GM19372 (cell line): ENCODE measurements at regions not wholly inside any gene's neighbourhood (a gene's known extent, or its start where the extent isn't known, plus 50 kb on each side); places are given as distances from the start of the nearest gene placed in this dataset.
"Not testable (repeated sequence)": the region's sequence is repeated elsewhere in the genome, so short reads cannot be mapped to it uniquely, and the experiment has no call there.

Source experiments
- ATAC-seq: cut with Tn5 transposase; IDR thresholded peaks from one replicate; pipeline ENCODE4 v1.9.1; 2021; ENCODE audit warnings: mild to moderate bottlenecking, low read depth, moderate library complexity; ENCODE audit not compliant: unreplicated experiment

- not testable (repeated sequence) for ATAC-seq
Measured at GRCh38 chr5:7263398-7264015, 132.4 kb upstream of the ADCY2 start.

- ATAC-seq: not testable (repeated sequence)
Measured at GRCh38 chr5:7265776-7266175, 130.2 kb upstream of the ADCY2 start.

DNA sequence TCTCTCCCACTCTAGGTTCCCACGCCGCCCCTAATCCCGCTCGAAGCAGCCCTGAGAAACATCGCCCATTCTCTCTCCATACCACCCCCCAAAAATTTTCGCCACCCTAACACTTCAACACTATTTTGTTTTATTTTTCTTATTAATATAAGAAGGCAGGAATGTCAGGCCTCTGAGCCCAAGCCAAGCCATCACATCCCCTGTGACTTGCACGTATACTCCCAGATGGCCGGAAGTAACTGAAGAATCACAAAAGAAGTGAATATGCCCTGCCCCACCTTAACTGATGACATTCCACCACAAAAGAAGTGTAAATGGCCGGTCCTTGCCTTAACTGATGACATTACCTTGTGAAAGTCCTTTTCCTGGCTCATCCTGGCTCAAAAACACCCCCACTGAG lies 127.2 kb upstream of the ADCY2 start:
- not testable (repeated sequence) for ATAC-seq

- ATAC-seq: no peak
Measured at GRCh38 chr5:7269591-7270274, 126.2 kb upstream of the ADCY2 start.

DNA sequence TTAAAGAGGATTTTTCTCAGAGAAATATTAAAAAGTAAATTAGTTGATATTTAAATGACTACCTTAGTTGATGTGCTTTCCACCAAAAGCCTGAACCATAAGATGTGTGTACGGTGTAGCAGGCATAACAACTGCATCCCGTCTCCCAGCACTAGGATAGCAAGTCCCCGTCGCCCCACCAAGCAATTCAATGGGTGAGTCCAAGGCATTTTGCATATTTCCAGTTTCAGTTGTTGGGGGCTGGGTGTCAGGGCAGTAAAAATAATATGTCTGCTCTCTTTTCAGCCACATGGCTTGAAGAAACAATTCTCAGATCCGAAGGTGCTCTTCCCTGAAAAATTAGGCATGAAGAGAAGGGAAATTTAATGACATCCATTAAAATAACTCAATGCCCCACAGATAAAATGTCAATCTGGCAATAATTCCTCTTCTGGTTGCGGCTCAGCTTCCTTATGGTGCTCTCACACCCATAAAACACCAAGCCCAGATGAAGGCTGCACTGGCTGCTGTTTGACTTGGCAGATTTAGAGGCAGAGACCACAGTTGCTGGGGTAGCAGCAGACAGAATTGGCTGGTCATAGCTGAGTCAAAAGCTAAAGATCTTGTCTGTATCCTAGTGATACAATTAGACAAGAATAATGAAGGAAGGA lies 124.4 kb upstream of the ADCY2 start:
- ATAC-seq: no peak

GRCh38 chr5:7272408-7272965 lies 123.5 kb upstream of the ADCY2 start:
- ATAC-seq: no peak

DNA sequence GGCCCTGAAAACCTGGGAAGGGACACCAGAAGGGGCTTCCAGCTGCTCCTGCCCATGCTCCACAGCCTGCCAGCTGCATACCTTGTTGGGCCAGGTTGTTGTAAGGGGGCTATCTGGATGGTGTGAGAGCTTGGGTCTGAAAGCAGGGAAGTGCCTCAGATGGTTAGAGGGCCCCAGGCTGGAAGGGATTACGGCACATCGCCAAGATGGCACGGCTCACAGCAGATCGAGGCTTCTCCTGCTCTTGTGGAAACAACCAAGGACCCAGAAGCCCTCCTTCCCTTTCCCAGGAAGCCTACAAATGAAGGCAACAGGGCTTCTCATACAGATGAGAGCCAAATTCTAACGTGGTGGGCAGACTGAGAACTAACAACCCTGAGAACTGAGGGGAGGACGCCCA lies 121.7 kb upstream of the ADCY2 start:
- no peak for ATAC-seq

DNA sequence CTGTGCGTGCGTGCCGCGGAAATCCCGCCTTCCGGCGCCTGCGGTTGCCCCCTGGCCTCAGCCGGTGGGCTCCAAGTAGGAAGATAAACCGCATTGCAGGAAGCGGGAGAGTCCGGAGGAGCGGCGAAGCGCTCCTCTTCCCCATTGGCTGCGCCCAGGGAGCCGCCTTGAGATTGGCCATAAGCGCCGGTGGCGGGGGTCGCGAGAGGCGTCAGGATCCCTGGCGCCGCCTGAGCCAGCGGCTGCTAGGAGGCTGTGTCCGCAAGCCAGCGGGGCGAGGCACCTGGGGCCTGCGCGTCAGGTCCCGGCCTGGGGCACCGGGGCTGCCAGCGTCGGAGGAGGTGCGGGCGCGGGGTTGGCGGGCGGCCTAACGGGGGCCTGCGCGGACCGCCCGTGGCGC lies 106.3 kb upstream of the ADCY2 start:
- ATAC-seq: not testable (repeated sequence)

GRCh38 chr5:7297821-7298220 lies 98.1 kb upstream of the ADCY2 start:
- ATAC-seq: not testable (repeated sequence)

DNA sequence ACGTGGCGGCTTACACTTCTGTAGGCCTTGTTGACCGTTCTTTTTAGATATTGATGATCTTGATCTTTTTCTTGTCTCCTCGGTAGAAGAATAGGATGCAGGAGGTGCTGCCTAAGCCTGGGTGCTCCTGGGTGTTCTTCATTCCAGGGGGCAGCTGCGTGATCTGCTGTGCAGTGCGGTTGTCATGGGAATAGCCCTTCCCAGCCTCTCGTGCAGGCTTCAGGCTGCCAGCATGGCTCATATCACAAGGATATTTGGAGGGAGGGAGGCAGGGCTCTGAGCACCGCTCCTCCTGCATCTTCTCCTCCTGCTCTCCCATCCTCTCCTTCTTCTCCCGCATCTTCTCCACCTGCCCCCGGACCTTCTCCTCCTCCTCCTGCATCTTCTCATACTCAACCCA lies 96.2 kb upstream of the ADCY2 start:
- not testable (repeated sequence) for ATAC-seq

DNA sequence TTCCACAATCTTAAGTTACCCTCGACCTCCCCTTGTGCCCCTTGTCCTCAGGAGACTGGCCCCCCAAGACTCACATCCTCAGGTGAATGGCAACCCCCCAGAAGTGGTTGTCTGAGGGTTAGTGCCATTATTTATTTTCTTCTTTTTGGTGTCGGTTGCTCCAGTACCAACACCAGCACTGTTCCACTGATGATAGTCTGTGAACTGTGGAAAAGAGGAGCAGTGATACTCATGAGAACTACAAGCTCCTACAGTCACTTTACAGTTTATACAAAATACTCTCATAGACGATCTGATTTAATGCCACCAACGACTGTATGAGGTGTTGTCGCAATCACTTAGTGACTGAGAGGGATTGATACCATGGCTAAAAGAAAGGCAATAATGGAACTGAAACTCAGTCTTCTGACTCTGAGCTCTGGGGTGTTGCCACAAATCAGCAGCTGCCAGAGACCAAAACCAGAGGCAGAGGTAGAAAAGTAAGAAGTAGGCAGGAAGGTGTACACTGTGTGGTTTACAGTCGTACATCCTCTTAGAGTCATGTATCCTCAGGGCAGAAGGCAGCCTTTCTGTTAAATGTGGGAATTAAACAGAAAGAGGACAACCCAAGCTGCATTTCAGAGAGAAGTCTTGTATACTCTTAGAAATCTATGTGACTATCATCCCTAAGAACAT lies 90.8 kb upstream of the ADCY2 start:
- not testable (repeated sequence) for ATAC-seq

GRCh38 chr5:7306556-7306955 lies 89.4 kb upstream of the ADCY2 start:
- not testable (repeated sequence) for ATAC-seq

DNA sequence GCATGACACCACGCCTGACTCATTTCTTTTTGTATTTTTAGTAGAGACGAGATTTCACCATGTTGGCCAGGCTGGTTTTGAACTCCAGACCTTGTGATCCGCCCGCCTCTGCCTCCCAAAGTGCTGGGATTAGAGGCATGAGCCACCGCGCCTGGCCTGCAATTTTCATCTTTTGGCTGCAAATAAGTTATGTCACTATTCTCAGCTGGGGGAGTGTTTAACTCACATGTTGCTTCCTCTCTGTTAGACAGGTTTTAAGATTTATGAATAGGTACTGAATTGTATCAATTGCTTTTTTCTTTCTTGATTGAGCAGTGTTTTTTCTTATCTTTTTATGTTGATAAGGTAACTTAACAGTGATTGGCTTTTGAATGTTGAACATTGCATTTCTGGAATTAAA lies 88.2 kb upstream of the ADCY2 start:
- not testable (repeated sequence) for ATAC-seq

DNA sequence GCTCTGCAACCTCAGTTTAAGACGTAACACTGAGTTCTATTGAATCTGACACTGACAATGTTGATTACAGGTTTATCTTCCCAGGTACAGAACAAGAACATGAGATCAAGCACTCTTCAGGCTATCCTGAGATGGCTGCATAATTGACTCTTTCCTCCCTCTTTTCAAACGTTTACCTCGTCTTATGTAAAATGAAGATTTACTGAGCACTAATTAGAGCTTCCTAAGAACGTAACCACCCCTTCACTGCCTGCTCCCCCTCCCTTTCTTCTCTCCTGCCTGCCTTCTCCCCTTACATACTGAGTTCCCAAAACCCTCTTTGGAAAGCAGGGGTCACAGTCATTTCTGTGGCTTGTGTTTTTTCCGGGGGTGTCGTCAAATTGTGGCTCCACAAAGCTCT lies 86.2 kb upstream of the ADCY2 start:
- not testable (repeated sequence) for ATAC-seq

DNA sequence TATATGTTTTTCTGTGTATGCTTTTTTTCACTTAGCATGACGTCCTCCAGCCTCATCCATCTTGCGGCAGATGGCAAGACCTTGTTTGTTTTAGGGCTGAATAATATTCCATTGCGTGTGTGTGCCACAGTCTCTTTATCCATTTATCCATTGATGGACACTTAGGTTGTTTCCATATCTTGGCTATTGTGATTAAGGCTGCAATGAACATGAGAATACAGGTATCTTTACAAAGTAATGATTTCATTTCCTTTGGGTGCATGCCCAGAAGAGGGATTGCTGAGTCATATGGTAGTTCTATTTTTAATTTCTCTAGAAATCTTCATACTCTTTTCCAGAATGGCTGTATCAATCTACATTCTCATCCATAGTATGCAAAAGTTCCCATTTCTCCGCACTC lies 85.3 kb upstream of the ADCY2 start:
- not testable (repeated sequence) for ATAC-seq

GRCh38 chr5:7315118-7315517 lies 80.8 kb upstream of the ADCY2 start:
- no peak for ATAC-seq

DNA sequence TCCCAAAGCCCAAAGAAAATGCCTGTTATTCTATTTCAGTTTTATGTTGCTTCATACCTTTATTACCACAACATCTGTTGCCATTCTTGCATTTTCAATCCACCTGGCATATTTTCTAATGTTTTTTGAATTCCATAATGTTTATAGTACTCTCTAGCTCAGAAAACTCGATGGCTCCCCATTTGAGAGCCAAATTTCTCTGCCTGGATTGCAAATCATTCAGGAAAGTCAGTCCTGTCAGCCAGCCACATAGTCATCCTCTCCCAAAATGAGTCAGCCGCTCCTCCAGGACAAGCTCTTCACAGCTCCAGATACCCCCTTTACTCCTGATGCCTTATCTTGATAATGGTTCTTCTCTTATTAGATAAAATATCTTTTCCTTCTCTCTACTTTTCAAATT lies 78.2 kb upstream of the ADCY2 start:
- no peak for ATAC-seq

GRCh38 chr5:7320701-7321301 lies 75.1 kb upstream of the ADCY2 start:
- ATAC-seq: no peak

- ATAC-seq: no peak
Measured at GRCh38 chr5:7321724-7322123, 74.2 kb upstream of the ADCY2 start.

DNA sequence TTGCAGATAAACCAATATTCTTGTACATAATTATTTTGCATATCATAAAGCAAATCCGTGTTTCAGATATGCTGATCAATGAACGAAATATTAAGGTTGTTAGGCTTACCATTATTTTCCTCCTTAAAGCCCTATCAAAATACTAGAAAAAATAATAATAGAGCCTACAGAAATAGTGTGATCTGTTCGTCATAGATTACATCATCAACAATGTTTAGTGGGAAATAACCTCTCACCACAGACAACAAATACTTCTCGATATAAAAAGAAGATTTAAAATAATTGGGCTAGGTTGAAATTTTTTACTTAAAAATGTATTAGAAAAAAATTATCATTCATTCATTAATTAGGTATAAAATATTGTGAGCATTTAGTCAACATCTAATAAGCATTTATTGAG lies 71.0 kb upstream of the ADCY2 start:
- no peak for ATAC-seq
